ENCODE measurements at regions not wholly inside any gene's neighbourhood (a gene's known extent, or its start where the extent isn't known, plus 50 kb on each side); places are given as distances from the start of the nearest gene placed in this dataset.

DNA sequence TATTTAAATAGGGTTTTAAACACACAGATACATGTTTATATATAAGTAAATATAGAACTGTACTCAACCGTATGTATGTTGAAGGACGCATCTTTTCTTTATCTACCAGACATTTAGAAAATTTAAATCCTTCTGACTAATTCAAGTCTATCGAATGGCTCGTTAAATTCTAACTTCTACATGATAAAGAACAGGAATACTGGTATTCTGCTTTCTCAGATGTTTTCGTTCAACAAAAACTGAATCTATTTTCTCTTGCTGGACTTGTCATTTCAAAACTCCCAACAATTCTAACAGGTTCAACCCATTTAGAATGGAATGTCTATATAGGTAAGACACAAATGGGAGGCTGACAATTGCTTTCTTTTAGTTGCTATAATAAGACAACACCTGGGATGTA lies 978.3 kb upstream of the ADGRL3 start:
- WGBS, 2 experiments (ENCODE audit: extremely low coverage in 1 of 2, insufficient coverage in 1 of 2, insufficient read length in 1 of 2, insufficient replicate concordance in 2 of 2, low coverage in 1 of 2, low lambda C conversion rate in 2 of 2, missing lambda C conversion rate in 1 of 2), result 92% methylated on average over 5 of the region's 5 CpGs; no CpG with 5 or more reads in 1 of the 2 experiments
- FAIRE-seq, result no peak

More for the DNA sequence above, 978.3 kb upstream of the ADGRL3 start:
- no peak overlapping the region for H3K4me2 ChIP-seq (ENCODE audit: insufficient read depth in 1 of 2, low read depth in 2 of 2, low read length in 2 of 2)
- no peak overlapping the region for H3K23ac ChIP-seq (ENCODE audit: insufficient read length)
- H3K14ac ChIP-seq (ENCODE audit: insufficient read length), result no peak overlapping the region
- TF ChIP-seq CTBP2 (IDR thresholded peaks at IDR 0.05; ENCODE audit: borderline replicate concordance, insufficient read depth, insufficient read length, low read length), result no peak
- no peaks in the 10 kb centered on the region for H3K4me1 ChIP-seq (replicated peaks in 1 of 4; ENCODE audit: control insufficient read depth in 3 of 4, insufficient read depth in 4 of 4, low read length in 3 of 4)
- no peak overlapping the region for H4K91ac ChIP-seq (replicated peaks; ENCODE audit: insufficient read length, low read length)
- no peak overlapping the region for H4K5ac ChIP-seq (ENCODE audit: insufficient read length, low read depth, low read length)
- no peak overlapping the region for H4K8ac ChIP-seq (ENCODE audit: extremely low read depth, insufficient read depth, low read length)
- no peak overlapping the region for H3K4ac ChIP-seq (replicated peaks; ENCODE audit: insufficient read length, low read depth, low read length)
- no peak overlapping the region for H2BK12ac ChIP-seq (ENCODE audit: low read depth, low read length)
- ChIA-PET POLR2A (ENCODE audit: partially characterized antibody) (no interaction called here), CTCF (ENCODE audit: partially characterized antibody) (no interaction called here)
- no peak overlapping the region for H2AK5ac ChIP-seq (ENCODE audit: low read depth, low read length)
- no peak overlapping the region for H3K56ac ChIP-seq (replicated peaks; ENCODE audit: insufficient read length, low read depth, low read length)
- no peaks in the 10 kb centered on the region for H4K20me1 ChIP-seq (replicated peaks in 1 of 2; ENCODE audit: control insufficient read depth in 1 of 2, insufficient read depth in 2 of 2, low read length in 2 of 2)
- H2AFZ ChIP-seq (ENCODE audit: low read length), result no peak overlapping the region
- H3K79me2 ChIP-seq (ENCODE audit: control insufficient read depth in 1 of 2, insufficient read depth in 2 of 2, low read length in 2 of 2), result no peaks in the 10 kb centered on the region
- no peaks in the 10 kb centered on the region for H3K79me1 ChIP-seq (ENCODE audit: low read depth, low read length)
- H3K18ac ChIP-seq (ENCODE audit: extremely low read depth, low read length), result no peak overlapping the region
- H2BK120ac ChIP-seq (replicated peaks; ENCODE audit: low read depth, low read length), result no peak overlapping the region
- H3K27ac ChIP-seq (ENCODE audit: low read depth, low read length), result no peak overlapping the region
- no peak overlapping the region for H2BK15ac ChIP-seq (ENCODE audit: low read length)
- DNase-seq (ENCODE audit: low read depth in 1 of 2, low spot score in 2 of 2), result no peak
- no peak overlapping the region for H3K4me3 ChIP-seq (ENCODE audit: extremely low read depth in 1 of 4, insufficient read depth in 2 of 4, low read depth in 3 of 4, low read length in 4 of 4)
- no peaks in the 10 kb centered on the region for H3K23me2 ChIP-seq (ENCODE audit: low read depth, low read length)
- no peak overlapping the region for H2BK5ac ChIP-seq (ENCODE audit: low read depth, low read length)
- H3K9me3 ChIP-seq (ENCODE audit: insufficient read depth in 2 of 2, low read depth in 1 of 2, low read length in 1 of 2), result no peaks in the 10 kb centered on the region
- H2BK20ac ChIP-seq (ENCODE audit: low read length), result no peak overlapping the region
- no peak overlapping the region for H3K9ac ChIP-seq (replicated peaks in 1 of 4; ENCODE audit: extremely low read depth in 1 of 4, low read depth in 3 of 4, low read length in 3 of 4)
- H3K27me3 ChIP-seq (replicated peaks in 1 of 4; ENCODE audit: control insufficient read depth in 3 of 4, extremely low read depth in 1 of 4, insufficient read depth in 3 of 4, low read length in 3 of 4), result no peaks in the 10 kb centered on the region
- no peaks in the 10 kb centered on the region for H3K36me3 ChIP-seq (ENCODE audit: control insufficient read depth in 2 of 4, insufficient read depth in 4 of 4, low read length in 3 of 4)
